GM12878 (cell line): ENCODE measurements at regions not wholly inside any gene's neighbourhood (a gene's known extent, or its start where the extent isn't known, plus 50 kb on each side); places are given as distances from the start of the nearest gene placed in this dataset.

Experiments used
- ATAC-seq: fragments of 200-7000 bp; cut with Tn5 transposase; 3 replicates; pipeline ENCODE4 v1.9.1; 2020; ENCODE audit warnings: mild to moderate bottlenecking, moderate library complexity
- BruUV-seq: library from RNA; stranded (reverse); fragments of 400-500 nt; replicated peaks from 2 replicates; lab custom pipeline; 2021; lab: Mats Ljungman, UMichigan
- CTCF ChIA-PET: fragments of 300-600 bp; sonication (Branson Sonifier 250); formaldehyde crosslinking; extraction: SDS; loops from one replicate; lab custom pipeline; 2021; ENCODE audit warnings: inconsistent platforms; lab: Yijun Ruan, JAX
- POLR2A ChIA-PET: fragments of 350-600 bp; formaldehyde crosslinking; extraction: SDS; loops from one replicate; lab custom pipeline; 2021; ENCODE audit warnings: inconsistent platforms; lab: Charles Lee
- RAD21 ChIA-PET: fragments of 300-600 bp; sonication (Branson Sonifier 250); formaldehyde crosslinking; loops from one replicate; lab custom pipeline; 2023; ENCODE audit warnings: antibody characterized with exemption; ENCODE audit not compliant: unreplicated experiment; lab: Charles Lee
- SMC1A ChIA-PET: fragments of 300-600 bp; sonication (Branson Sonifier 250); formaldehyde crosslinking; loops from one replicate; lab custom pipeline; 2023; ENCODE audit not compliant: unreplicated experiment, uncharacterized antibody; lab: Charles Lee
- DNase-seq: peaks from one replicate; pipeline ENCODE4 v3.0.0-alpha.2; 2011; ENCODE audit warnings: low read depth, low spot score
- FAIRE-seq: peaks from 3 replicates; lab custom pipeline; 2011; peaks lifted over from hg19 to GRCh38; lab: Jason Lieb, UNC
- H2AFZ ChIP-seq: 2 replicates; pipeline ENCODE4 v1.6.0; 2011; ENCODE audit warnings: low read depth, low read length, control low read depth; ENCODE audit not compliant: control insufficient read depth
- H3K27ac ChIP-seq: 2 replicates; pipeline ENCODE4 v1.5.1; 2011; ENCODE audit warnings: control low read depth; ENCODE audit not compliant: control insufficient read depth, insufficient read depth
- H3K27me3 ChIP-seq, 2 experiments: replicated peaks in 1 of 2; 2 replicates each; pipeline versions ENCODE4 v1.6.0 to v1.6.1; 2011; ENCODE audit warnings: low read length in 1 of 2; ENCODE audit not compliant: control insufficient read depth in 2 of 2, insufficient read depth in 2 of 2
- H3K36me3 ChIP-seq, 2 experiments: 2 replicates each; pipeline ENCODE4 v1.5.1; 2011; ENCODE audit warnings: low read length in 1 of 2; ENCODE audit not compliant: control insufficient read depth in 2 of 2, insufficient read depth in 2 of 2
- H3K4me1 ChIP-seq: 2 replicates; pipeline ENCODE4 v1.6.1; 2011; ENCODE audit warnings: mild to moderate bottlenecking, low read length, moderate library complexity, mixed read lengths; ENCODE audit not compliant: control insufficient read depth, insufficient read depth
- H3K4me2 ChIP-seq: 2 replicates; pipeline ENCODE4 v1.6.0; 2011; ENCODE audit warnings: control low read depth; ENCODE audit not compliant: control insufficient read depth, insufficient read depth
- H3K4me3 ChIP-seq: fragments of 200-600 bp; sonication (generic); 2 replicates; pipeline ENCODE4 v1.5.1; 2016
- H3K79me2 ChIP-seq: 2 replicates; pipeline ENCODE4 v1.6.0; 2011; ENCODE audit warnings: low read length; ENCODE audit not compliant: control insufficient read depth, insufficient read depth
- H3K9ac ChIP-seq: 2 replicates; pipeline ENCODE4 v1.8.0; 2011; ENCODE audit warnings: low read length, control low read depth, mixed read lengths; ENCODE audit not compliant: control insufficient read depth, insufficient read depth
- H3K9me3 ChIP-seq: replicated peaks from 3 replicates; pipeline ENCODE4 v1.5.1; 2011; ENCODE audit warnings: mild to moderate bottlenecking, low read length; ENCODE audit not compliant: control insufficient read depth, insufficient read depth
- H4K20me1 ChIP-seq: 2 replicates; pipeline ENCODE4 v1.6.0; 2011; ENCODE audit not compliant: control insufficient read depth, insufficient read depth
- KAT2A ChIP-seq: conservative IDR thresholded peaks from 2 replicates; pipeline ENCODE4 v1.6.1; 2011; ENCODE audit warnings: low read depth, low read length; ENCODE audit not compliant: control insufficient read depth
- NFIC ChIP-seq: IDR thresholded peaks from 2 replicates; pipeline ENCODE4 v1.6.1; 2012; ENCODE audit warnings: low read depth, mild to moderate bottlenecking, inconsistent platforms, low read length, moderate library complexity
- NR2C1 ChIP-seq: fragments of 450-650 bp; IDR thresholded peaks from 2 replicates; pipeline ENCODE4 v1.6.1; 2017; ENCODE audit warnings: antibody characterized with exemption, mild to moderate bottlenecking, moderate library complexity
- RAD21 ChIP-seq: IDR thresholded peaks from 2 replicates; pipeline ENCODE4 v1.6.1; 2011; ENCODE audit warnings: mild to moderate bottlenecking, low read depth, low read length, moderate library complexity; ENCODE audit not compliant: insufficient read depth
- SIX5 ChIP-seq: IDR thresholded peaks from 2 replicates; pipeline ENCODE4 v1.6.1; 2011; ENCODE audit warnings: mild to moderate bottlenecking, low read depth, low read length, moderate library complexity; ENCODE audit not compliant: severe bottlenecking
- SMAD5 ChIP-seq: IDR thresholded peaks from 2 replicates; pipeline ENCODE4 v1.6.1; 2016; ENCODE audit warnings: antibody characterized with exemption, low read depth
- YBX1 ChIP-seq: fragments of 450-650 bp; IDR thresholded peaks from 2 replicates; pipeline ENCODE4 v1.6.1; 2016; ENCODE audit warnings: antibody characterized with exemption
- WGBS: methylation state at CpG from one replicate; pipeline ENCODE4 v1.1.6; 2016; ENCODE audit warnings: low lambda C conversion rate; ENCODE audit not compliant: insufficient replicate concordance, insufficient coverage; ENCODE audit errors: missing lambda C conversion rate; 5-methylcytosine and 5-hydroxymethylcytosine counted together
- in situ Hi-C: fragments of 300-500 bp; cut with MboI; formaldehyde crosslinking; loops from 9 replicates; pipeline ENCODE4 v1.14.3; 2018; ENCODE audit warnings: mixed read lengths
- intact Hi-C: fragments of 100-400 bp; cut with micrococcal nuclease; formaldehyde crosslinking; loops from one replicate; pipeline ENCODE4 v1.14.2; 2022; ENCODE audit not compliant: unreplicated experiment
- TF ChIP-seq, protein P1 (sequence below): IDR thresholded peaks from 2 replicates; pipeline ENCODE4 v1.6.1; 2012; ENCODE audit warnings: low read depth, low read length, improper control_type of control experiment

DNA sequence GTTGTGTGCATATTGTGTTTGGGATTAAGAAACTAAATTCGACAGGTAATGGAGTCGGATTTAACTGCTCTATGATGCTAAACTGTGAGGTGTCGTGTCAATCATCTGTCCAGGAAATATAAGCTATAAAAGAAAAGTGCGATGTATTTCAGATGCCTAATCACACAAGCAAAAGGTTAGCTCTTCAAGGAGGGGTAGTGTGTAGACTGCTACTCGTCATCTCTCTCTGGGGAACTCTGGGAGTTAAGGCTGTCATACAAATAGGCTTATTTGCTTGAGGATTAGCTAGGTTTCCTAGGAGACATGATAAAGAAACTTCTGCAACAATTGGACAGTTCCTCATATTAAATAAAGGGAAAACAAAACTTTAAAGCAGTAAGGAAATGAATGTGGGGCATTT lies 462.1 kb downstream of the OLFM4 start:
- in situ Hi-C loops, result no loop called here
- no peaks in the 10 kb centered on the region for H4K20me1 ChIP-seq
- H3K79me2 ChIP-seq, result no peaks in the 10 kb centered on the region
- RAD21 ChIA-PET, result no interaction called here
- intact Hi-C loops, result no loop called here
- CTCF ChIA-PET, result interaction anchor here (1.0 kb wide), 1 partner anchor 239 kb away, joined by 3 read pairs; no protein-coding TSS in a partner anchor
- TF ChIP-seq NR2C1, result no peak
- TF ChIP-seq, protein P1, sequence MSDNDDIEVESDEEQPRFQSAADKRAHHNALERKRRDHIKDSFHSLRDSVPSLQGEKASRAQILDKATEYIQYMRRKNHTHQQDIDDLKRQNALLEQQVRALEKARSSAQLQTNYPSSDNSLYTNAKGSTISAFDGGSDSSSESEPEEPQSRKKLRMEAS, result no peak
- no peak for TF ChIP-seq RAD21
- TF ChIP-seq KAT2A, result no peak
- no peak for TF ChIP-seq YBX1
- WGBS, result 26% methylated on average over 5 of the region's 5 CpGs
- no peaks in the 10 kb centered on the region for H3K9me3 ChIP-seq
- H3K36me3 ChIP-seq, result no peaks in the 10 kb centered on the region
- ATAC-seq (no peak), DNase-seq (no peak), FAIRE-seq (no peak)
- BruUV-seq, result no TSS peak
- H3K9ac ChIP-seq, result no peak overlapping the region
- H3K27me3 ChIP-seq, result no peaks in the 10 kb centered on the region
- H2AFZ ChIP-seq, result no peak overlapping the region
- no peak overlapping the region for H3K27ac ChIP-seq
- H3K4me1 ChIP-seq, result no peaks in the 10 kb centered on the region
- H3K4me2 ChIP-seq, result no peak overlapping the region
- POLR2A ChIA-PET, result no interaction called here
- SMC1A ChIA-PET, result interaction anchor here (0.8 kb wide), 1 partner anchor 76 kb away, joined by 3 read pairs; no protein-coding TSS in a partner anchor
- no peak overlapping the region for H3K4me3 ChIP-seq

DNA sequence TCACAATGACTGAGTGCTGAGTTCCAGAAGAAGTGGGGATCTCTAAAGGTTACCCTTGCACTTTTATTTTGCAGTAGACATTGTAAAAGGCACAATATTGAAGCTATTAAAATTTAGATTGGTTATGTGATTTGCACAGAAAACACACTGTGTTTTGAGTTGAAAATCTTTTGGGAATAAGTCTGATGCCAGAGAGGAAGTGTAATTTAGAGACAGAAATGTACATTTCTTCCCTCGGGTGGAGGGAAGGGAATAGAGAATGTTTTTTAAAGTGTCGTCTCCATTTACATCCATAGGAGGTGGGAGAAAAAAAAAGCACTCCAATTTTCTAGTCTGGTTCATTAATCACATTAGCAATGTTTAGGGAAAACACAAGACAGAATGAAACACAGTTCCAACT lies 465.8 kb downstream of the OLFM4 start:
- Histone ChIP-seq H3K9ac (no peak overlapping the region), H2AFZ (no peak overlapping the region), H3K9me3 (no peaks in the 10 kb centered on the region), H3K27me3 (no peaks in the 10 kb centered on the region), H3K36me3 (no peaks in the 10 kb centered on the region), H3K4me1 (no peaks in the 10 kb centered on the region), H3K4me2 (no peak overlapping the region), H3K4me3 (no peak overlapping the region), H3K79me2 (no peaks in the 10 kb centered on the region), H4K20me1 (no peaks in the 10 kb centered on the region), H3K27ac (no peak overlapping the region)
- DNase-seq (no peak), FAIRE-seq (no peak), ATAC-seq (no peak)
- ChIA-PET POLR2A (no interaction called here), CTCF (no interaction called here), SMC1A (no interaction called here), RAD21 (no interaction called here)
- intact Hi-C loops, result no loop called here
- TF ChIP-seq SMAD5 (no peak), NFIC (no peak), SIX5 (no peak)
- WGBS, result 25% methylated on average over 2 of the region's 2 CpGs
- in situ Hi-C loops, result no loop called here
- BruUV-seq, result no TSS peak
